HL-60 (cell line): ENCODE measurements at regions not wholly inside any gene's neighbourhood (a gene's known extent, or its start where the extent isn't known, plus 50 kb on each side); places are given as distances from the start of the nearest gene placed in this dataset.

Experiments used
- DNase-seq, 2 experiments: peaks; one replicate each; pipeline ENCODE4 v3.0.0-alpha.2; 2010 to 2020; ENCODE audit warnings: low read depth in 1 of 2, low spot score in 1 of 2
- H3K27ac ChIP-seq: fragments of 250-450 bp; sonication (Bioruptor Pico); replicated peaks from 2 replicates; pipeline ENCODE4 v1.5.1; 2020; ENCODE audit warnings: mild to moderate bottlenecking, moderate library complexity
- H3K27me3 ChIP-seq: fragments of 250-450 bp; sonication (Bioruptor Pico); 2 replicates; pipeline ENCODE4 v1.5.1; 2021; ENCODE audit warnings: mild to moderate bottlenecking, moderate library complexity; ENCODE audit not compliant: insufficient read depth, poor library complexity, severe bottlenecking
- H3K4me3 ChIP-seq: replicated peaks from 2 replicates; pipeline ENCODE4 v1.5.1; 2011; ENCODE audit warnings: mild to moderate bottlenecking, control low read depth, low read length; ENCODE audit not compliant: insufficient read depth
- CTCF ChIP-seq: IDR thresholded peaks from one replicate; pipeline ENCODE4 v1.5.1; 2011; ENCODE audit warnings: low read length, control low read depth, inconsistent platforms; ENCODE audit not compliant: insufficient read depth
- GABPA ChIP-seq: IDR thresholded peaks from 2 replicates; pipeline ENCODE4 v1.6.1; 2012; ENCODE audit warnings: low read depth
- POLR2AphosphoS5 ChIP-seq: IDR thresholded peaks from 2 replicates; pipeline ENCODE4 v1.6.1; 2012; ENCODE audit warnings: low read depth
- REST ChIP-seq: IDR thresholded peaks from 2 replicates; pipeline ENCODE4 v1.6.1; 2012; ENCODE audit warnings: low read depth; ENCODE audit not compliant: insufficient replicate concordance
- SPI1 ChIP-seq: IDR thresholded peaks from 2 replicates; pipeline ENCODE4 v1.6.1; 2012; ENCODE audit warnings: low read depth, mild to moderate bottlenecking, borderline replicate concordance

GRCh38 chr3:160133757-160134156 lies 91.5 kb upstream of the C3orf80 start:
- Histone ChIP-seq H3K27ac (no peak overlapping the region), H3K27me3 (no peaks in the 10 kb centered on the region), H3K4me3 (no peak overlapping the region)
- TF ChIP-seq REST, result peak; percentile 87
- TF ChIP-seq POLR2AphosphoS5, result no peak
- DNase-seq, result peak in 1 of 2 experiments; percentile 35

- no peak for DNase-seq
- TF ChIP-seq REST (no peak), GABPA (no peak), POLR2AphosphoS5 (no peak), SPI1 (no peak), CTCF (no peak)
- H3K27me3 ChIP-seq, result no peaks in the 10 kb centered on the region
- H3K4me3 ChIP-seq, result no peak overlapping the region
- peak overlapping the region; percentile 63 for H3K27ac ChIP-seq
These were observed 90.8 kb upstream of the C3orf80 start for GRCh38 chr3:160134454-160134853.

GRCh38 chr3:160134964-160135363 lies 90.3 kb upstream of the C3orf80 start:
- peak overlapping the region; percentile 63 for H3K27ac ChIP-seq
- TF ChIP-seq POLR2AphosphoS5, result no peak
- TF ChIP-seq GABPA, result peak; percentile 18; the same call in 1 of the 2 replicates
- peak; percentile 83 to 84 for DNase-seq

GRCh38 chr3:160135851-160136250 lies 89.4 kb upstream of the C3orf80 start:
- Histone ChIP-seq H3K27me3 (no peaks in the 10 kb centered on the region), H3K27ac (peak overlapping the region; percentile 63), H3K4me3 (no peak overlapping the region)
- TF ChIP-seq REST (no peak), GABPA (no peak), CTCF (no peak), SPI1 (no peak), POLR2AphosphoS5 (no peak)
- no peak for DNase-seq

More at GRCh38 chr3:160134964-160135363, 90.3 kb upstream of the C3orf80 start:
- Histone ChIP-seq H3K4me3 (no peak overlapping the region), H3K27me3 (no peaks in the 10 kb centered on the region)
